ENCODE measurements at regions not wholly inside any gene's neighbourhood (a gene's known extent, or its start where the extent isn't known, plus 50 kb on each side); places are given as distances from the start of the nearest gene placed in this dataset.

- POLR2A ChIA-PET, result no interaction called here
- no peak overlapping the region for H3K4me3 ChIP-seq (ENCODE audit: low read depth, low read length)
- DNase-seq (ENCODE audit: low read depth, low spot score), result no peak
- TF ChIP-seq, protein P1, sequence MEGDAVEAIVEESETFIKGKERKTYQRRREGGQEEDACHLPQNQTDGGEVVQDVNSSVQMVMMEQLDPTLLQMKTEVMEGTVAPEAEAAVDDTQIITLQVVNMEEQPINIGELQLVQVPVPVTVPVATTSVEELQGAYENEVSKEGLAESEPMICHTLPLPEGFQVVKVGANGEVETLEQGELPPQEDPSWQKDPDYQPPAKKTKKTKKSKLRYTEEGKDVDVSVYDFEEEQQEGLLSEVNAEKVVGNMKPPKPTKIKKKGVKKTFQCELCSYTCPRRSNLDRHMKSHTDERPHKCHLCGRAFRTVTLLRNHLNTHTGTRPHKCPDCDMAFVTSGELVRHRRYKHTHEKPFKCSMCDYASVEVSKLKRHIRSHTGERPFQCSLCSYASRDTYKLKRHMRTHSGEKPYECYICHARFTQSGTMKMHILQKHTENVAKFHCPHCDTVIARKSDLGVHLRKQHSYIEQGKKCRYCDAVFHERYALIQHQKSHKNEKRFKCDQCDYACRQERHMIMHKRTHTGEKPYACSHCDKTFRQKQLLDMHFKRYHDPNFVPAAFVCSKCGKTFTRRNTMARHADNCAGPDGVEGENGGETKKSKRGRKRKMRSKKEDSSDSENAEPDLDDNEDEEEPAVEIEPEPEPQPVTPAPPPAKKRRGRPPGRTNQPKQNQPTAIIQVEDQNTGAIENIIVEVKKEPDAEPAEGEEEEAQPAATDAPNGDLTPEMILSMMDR (IDR thresholded peaks at IDR 0.05; ENCODE audit: insufficient read depth, low read length, missing control alignments), result no peak
- CTCF ChIA-PET, result no interaction called here
Measured at GRCh38 chr5:6087576-6087975, 290.8 kb downstream of the MED10 start.

GRCh38 chr5:6086871-6087270 lies 291.5 kb downstream of the MED10 start:
- TF ChIP-seq, protein P1 (IDR thresholded peaks at IDR 0.05; ENCODE audit: insufficient read depth, low read length, missing control alignments), result no peak
- DNase-seq (ENCODE audit: low read depth, low spot score), result no peak
- CTCF ChIA-PET, result no interaction called here
- POLR2A ChIA-PET, result no interaction called here
- H3K4me3 ChIP-seq (ENCODE audit: low read depth, low read length), result no peak overlapping the region

- ChIA-PET POLR2A (no interaction called here), CTCF (no interaction called here)
- DNase-seq (ENCODE audit: low read depth, low spot score), result no peak
- TF ChIP-seq, protein P1 (IDR thresholded peaks at IDR 0.05; ENCODE audit: insufficient read depth, low read length, missing control alignments), result no peak
- H3K4me3 ChIP-seq (ENCODE audit: low read depth, low read length), result no peak overlapping the region
Measured at GRCh38 chr5:6085341-6085860, 292.9 kb downstream of the MED10 start.

- TF ChIP-seq, protein P1 (IDR thresholded peaks at IDR 0.05; ENCODE audit: insufficient read depth, low read length, missing control alignments), result no peak
- CTCF ChIA-PET, result no interaction called here
- no peak overlapping the region for H3K4me3 ChIP-seq (ENCODE audit: low read depth, low read length)
- no peak for DNase-seq (ENCODE audit: low read depth, low spot score)
- POLR2A ChIA-PET, result no interaction called here
Measured at GRCh38 chr5:6084836-6085235, 293.5 kb downstream of the MED10 start.

GRCh38 chr5:6084376-6084775 lies 294.0 kb downstream of the MED10 start:
- ChIA-PET POLR2A (no interaction called here), CTCF (no interaction called here)
- DNase-seq (ENCODE audit: low read depth, low spot score), result no peak
- H3K4me3 ChIP-seq (ENCODE audit: low read depth, low read length), result no peak overlapping the region
- TF ChIP-seq, protein P1 (IDR thresholded peaks at IDR 0.05; ENCODE audit: insufficient read depth, low read length, missing control alignments), result no peak

- ChIA-PET POLR2A (no interaction called here), CTCF (no interaction called here)
Measured at GRCh38 chr5:6083311-6083978, 294.9 kb downstream of the MED10 start.

More at GRCh38 chr5:6083311-6083978, 294.9 kb downstream of the MED10 start:
- no peak overlapping the region for H3K4me3 ChIP-seq (ENCODE audit: low read depth, low read length)
- TF ChIP-seq, protein P1 (IDR thresholded peaks at IDR 0.05; ENCODE audit: insufficient read depth, low read length, missing control alignments), result no peak
- DNase-seq (ENCODE audit: low read depth, low spot score), result no peak

Data from AG04449 (cell line).